Stimulated activated CD8-positive, alpha-beta memory T cell treated with anti-CD3 and anti-CD28 coated beads, Interleukin-15, amount 100 ng/mL, for 48 hours (primary cell): ENCODE measurements at regions not wholly inside any gene's neighbourhood (a gene's known extent, or its start where the extent isn't known, plus 50 kb on each side); places are given as distances from the start of the nearest gene placed in this dataset.

Experiments
- DNase-seq, 2 donors: peaks; one replicate each; pipeline ENCODE4 v3.0.0-alpha.2; 2020; ENCODE audit warnings: low read depth in 2 of 2

- DNase-seq: no peak
Observed at GRCh38 chr14:62006116-62006731, 244.0 kb downstream of the SNAPC1 start.

- DNase-seq: no peak
Observed at GRCh38 chr14:62015243-62015642, 253.0 kb downstream of the SNAPC1 start.

GRCh38 chr14:62015945-62016344 is 253.7 kb downstream of the SNAPC1 start:
- no peak for DNase-seq

- DNase-seq: no peak
Observed at GRCh38 chr14:62017651-62018230, 255.5 kb downstream of the SNAPC1 start.

GRCh38 chr14:62018606-62019005 is 256.4 kb downstream of the SNAPC1 start:
- DNase-seq: no peak

- no peak for DNase-seq
Observed at GRCh38 chr14:62027958-62028357, 265.7 kb downstream of the SNAPC1 start.

- no peak for DNase-seq
Observed at GRCh38 chr14:62029569-62029924, 267.3 kb downstream of the SNAPC1 start.

GRCh38 chr14:62030387-62030786 is 268.2 kb downstream of the SNAPC1 start:
- no peak for DNase-seq

GRCh38 chr14:62031504-62031903 is 269.3 kb downstream of the SNAPC1 start:
- no peak for DNase-seq

GRCh38 chr14:62053188-62053587 is 291.0 kb downstream of the SNAPC1 start:
- DNase-seq: no peak

GRCh38 chr14:62056789-62057188 is 294.6 kb downstream of the SNAPC1 start:
- no peak for DNase-seq

- DNase-seq: no peak
Observed at GRCh38 chr14:62062645-62063044, 300.4 kb downstream of the SNAPC1 start.

GRCh38 chr14:62064751-62065323 is 302.6 kb downstream of the SNAPC1 start:
- DNase-seq: no peak

GRCh38 chr14:62066304-62066703 is 304.1 kb downstream of the SNAPC1 start:
- no peak for DNase-seq

GRCh38 chr14:62071039-62071438 is 308.8 kb downstream of the SNAPC1 start:
- DNase-seq: no peak

GRCh38 chr14:62076368-62076767 is 314.1 kb downstream of the SNAPC1 start:
- DNase-seq: no peak

- DNase-seq: no peak
Observed at GRCh38 chr14:62076825-62077605, 314.8 kb downstream of the SNAPC1 start.

GRCh38 chr14:62077676-62078261 is 315.5 kb downstream of the SNAPC1 start:
- no peak for DNase-seq

- DNase-seq: no peak
Observed at GRCh38 chr14:62079038-62079437, 316.8 kb downstream of the SNAPC1 start.

- no peak for DNase-seq
Observed at GRCh38 chr14:62081012-62081612, 318.9 kb downstream of the SNAPC1 start.

GRCh38 chr14:62081951-62082350 is 319.7 kb downstream of the SNAPC1 start:
- DNase-seq: no peak

GRCh38 chr14:62082779-62083178 is 320.6 kb downstream of the SNAPC1 start:
- DNase-seq: no peak
